Uterus (tissue), 2 donors: ENCODE measurements at regions not wholly inside any gene's neighbourhood (a gene's known extent, or its start where the extent isn't known, plus 50 kb on each side); places are given as distances from the start of the nearest gene placed in this dataset.

Experiments used
- CTCF ChIP-seq, 4 experiments: fragments of 200-600 bp in 2 of 4; fragments of 450-650 bp in 2 of 4; sonication (generic) in 2 of 4; IDR thresholded peaks; one replicate each; pipeline ENCODE4 v1.5.1; 2016 to 2019; ENCODE audit warnings: antibody characterized with exemption in 4 of 4, mild to moderate bottlenecking in 2 of 4, moderate library complexity in 1 of 4
- POLR2A ChIP-seq, 2 donors: fragments of 450-650 bp; IDR thresholded peaks; one replicate each; pipeline ENCODE4 v1.6.1; 2016; ENCODE audit warnings: antibody characterized with exemption in 2 of 2, mild to moderate bottlenecking in 1 of 2, moderate library complexity in 1 of 2

- TF ChIP-seq CTCF (IDR thresholded peaks at IDR 0.05) (no peak), POLR2A (IDR thresholded peaks at IDR 0.05) (no peak)
Measured at GRCh38 chr6:40854592-40854991, 184.4 kb downstream of the UNC5CL start.
